SU-DHL-6 (cell line): ENCODE measurements at regions not wholly inside any gene's neighbourhood (a gene's known extent, or its start where the extent isn't known, plus 50 kb on each side); places are given as distances from the start of the nearest gene placed in this dataset.

Source experiments
- EZH2phosphoT487 ChIP-seq: fragments of 200-600 bp; sonication (generic), shearing (Covaris generic); conservative IDR thresholded peaks from 2 replicates; pipeline ENCODE4 v1.6.1; 2018; ENCODE audit warnings: mild to moderate bottlenecking, antibody characterized with exemption, low read length, moderate library complexity, mixed read lengths
- TF ChIP-seq, protein P1 (sequence below): fragments of 200-600 bp; sonication (generic); IDR thresholded peaks from one replicate; pipeline ENCODE4 v1.5.1; 2017; ENCODE audit warnings: antibody characterized with exemption, mild to moderate bottlenecking, low read length, moderate library complexity; ENCODE audit not compliant: insufficient read depth, poor library complexity, severe bottlenecking

DNA sequence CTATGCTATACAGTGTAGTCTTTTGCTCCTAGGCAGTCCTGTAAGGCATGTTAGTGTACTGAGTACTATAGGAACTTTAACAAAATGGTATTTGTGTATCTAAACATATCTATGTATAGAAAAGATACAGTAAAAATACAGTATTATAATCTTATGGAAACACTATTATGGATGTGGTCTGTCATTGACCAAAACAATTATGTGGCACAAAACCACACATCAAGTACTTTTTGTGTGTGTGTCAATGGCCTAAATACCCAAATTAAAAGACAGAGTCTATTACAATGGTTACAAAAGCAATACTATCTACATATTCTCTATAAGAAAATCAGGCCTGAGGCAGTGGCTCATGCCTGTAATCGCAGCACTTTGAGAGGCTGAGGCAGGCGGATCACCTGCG is 610.2 kb upstream of the NDST4 start:
- TF ChIP-seq, protein P1, sequence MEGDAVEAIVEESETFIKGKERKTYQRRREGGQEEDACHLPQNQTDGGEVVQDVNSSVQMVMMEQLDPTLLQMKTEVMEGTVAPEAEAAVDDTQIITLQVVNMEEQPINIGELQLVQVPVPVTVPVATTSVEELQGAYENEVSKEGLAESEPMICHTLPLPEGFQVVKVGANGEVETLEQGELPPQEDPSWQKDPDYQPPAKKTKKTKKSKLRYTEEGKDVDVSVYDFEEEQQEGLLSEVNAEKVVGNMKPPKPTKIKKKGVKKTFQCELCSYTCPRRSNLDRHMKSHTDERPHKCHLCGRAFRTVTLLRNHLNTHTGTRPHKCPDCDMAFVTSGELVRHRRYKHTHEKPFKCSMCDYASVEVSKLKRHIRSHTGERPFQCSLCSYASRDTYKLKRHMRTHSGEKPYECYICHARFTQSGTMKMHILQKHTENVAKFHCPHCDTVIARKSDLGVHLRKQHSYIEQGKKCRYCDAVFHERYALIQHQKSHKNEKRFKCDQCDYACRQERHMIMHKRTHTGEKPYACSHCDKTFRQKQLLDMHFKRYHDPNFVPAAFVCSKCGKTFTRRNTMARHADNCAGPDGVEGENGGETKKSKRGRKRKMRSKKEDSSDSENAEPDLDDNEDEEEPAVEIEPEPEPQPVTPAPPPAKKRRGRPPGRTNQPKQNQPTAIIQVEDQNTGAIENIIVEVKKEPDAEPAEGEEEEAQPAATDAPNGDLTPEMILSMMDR, result no peak
- no peak for TF ChIP-seq EZH2phosphoT487
